AG08395 (cell line): ENCODE measurements at regions not wholly inside any gene's neighbourhood (a gene's known extent, or its start where the extent isn't known, plus 50 kb on each side); places are given as distances from the start of the nearest gene placed in this dataset.

Experiments used
- DNase-seq: peaks from one replicate; pipeline ENCODE4 v3.0.0; 2012; ENCODE audit warnings: mixed read lengths, low spot score

DNA sequence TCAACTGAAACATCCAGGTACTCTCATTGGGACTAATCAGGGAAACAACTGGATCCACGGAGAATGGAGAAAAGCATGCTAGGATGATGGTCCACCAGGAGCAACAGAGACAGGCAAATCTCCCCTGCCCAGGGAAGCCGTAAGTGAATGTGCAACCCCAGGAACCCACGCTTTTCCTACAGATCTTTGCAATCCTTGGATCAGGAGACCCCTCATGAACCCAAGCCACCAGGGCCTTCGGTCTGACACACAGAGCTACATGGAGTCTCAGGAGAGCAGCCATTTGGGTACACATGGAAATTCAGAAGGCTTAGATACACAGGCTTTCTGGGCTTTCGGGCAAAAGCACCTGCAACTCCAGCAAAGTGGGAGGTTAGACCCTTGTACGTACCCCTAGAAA lies 122.1 kb upstream of the PTCHD4 start:
- DNase-seq: no peak

GRCh38 chr6:48229841-48230240 lies 118.8 kb upstream of the PTCHD4 start:
- no peak for DNase-seq

GRCh38 chr6:48222241-48222640 lies 111.2 kb upstream of the PTCHD4 start:
- DNase-seq: no peak

- no peak for DNase-seq
Observed at GRCh38 chr6:48213076-48213788, 102.2 kb upstream of the PTCHD4 start.

DNA sequence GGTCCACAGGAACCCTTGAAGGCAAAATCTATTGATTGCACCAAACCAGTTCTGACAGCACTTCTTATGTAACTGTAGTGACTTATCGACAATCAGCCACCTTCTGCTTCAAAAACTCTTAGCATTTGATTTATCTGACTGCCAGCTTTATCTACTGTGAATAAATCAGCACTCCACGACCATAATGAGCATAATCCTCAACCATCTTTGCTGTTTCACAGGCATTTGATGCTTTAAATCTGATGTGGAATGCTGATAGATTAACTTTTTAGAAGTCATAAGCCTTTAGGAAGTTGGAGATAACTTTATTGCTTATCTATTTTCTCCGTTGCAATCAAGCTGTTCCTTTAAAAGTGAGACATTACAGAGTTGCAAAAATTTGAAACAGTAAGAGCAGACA lies 101.5 kb upstream of the PTCHD4 start:
- DNase-seq: no peak

DNA sequence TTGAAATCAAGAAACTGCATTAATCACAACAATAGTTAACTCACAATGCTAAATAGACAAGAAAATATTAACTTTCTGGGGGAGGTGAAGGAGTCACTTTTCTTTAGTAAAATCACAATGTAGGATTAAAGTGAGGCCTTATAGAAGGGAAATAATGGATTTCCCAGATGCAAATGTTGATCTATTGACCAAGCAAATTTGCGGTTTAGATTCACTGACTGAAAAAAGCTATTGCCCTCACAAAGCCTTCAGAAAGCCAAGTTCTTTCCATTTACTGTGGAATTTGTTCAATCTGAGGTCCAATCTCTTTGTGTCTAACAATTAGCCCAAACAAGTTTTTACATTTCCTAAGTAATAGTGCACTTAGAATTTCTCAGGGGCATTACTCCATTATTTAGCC lies 95.1 kb upstream of the PTCHD4 start:
- DNase-seq: no peak

GRCh38 chr6:48200869-48201390 lies 89.9 kb upstream of the PTCHD4 start:
- DNase-seq: no peak

GRCh38 chr6:48199499-48199898 lies 88.5 kb upstream of the PTCHD4 start:
- no peak for DNase-seq

GRCh38 chr6:48197941-48198340 lies 86.9 kb upstream of the PTCHD4 start:
- no peak for DNase-seq

GRCh38 chr6:48194596-48195295 lies 83.7 kb upstream of the PTCHD4 start:
- DNase-seq: no peak

- no peak for DNase-seq
Observed at GRCh38 chr6:48188158-48188557, 77.2 kb upstream of the PTCHD4 start.

DNA sequence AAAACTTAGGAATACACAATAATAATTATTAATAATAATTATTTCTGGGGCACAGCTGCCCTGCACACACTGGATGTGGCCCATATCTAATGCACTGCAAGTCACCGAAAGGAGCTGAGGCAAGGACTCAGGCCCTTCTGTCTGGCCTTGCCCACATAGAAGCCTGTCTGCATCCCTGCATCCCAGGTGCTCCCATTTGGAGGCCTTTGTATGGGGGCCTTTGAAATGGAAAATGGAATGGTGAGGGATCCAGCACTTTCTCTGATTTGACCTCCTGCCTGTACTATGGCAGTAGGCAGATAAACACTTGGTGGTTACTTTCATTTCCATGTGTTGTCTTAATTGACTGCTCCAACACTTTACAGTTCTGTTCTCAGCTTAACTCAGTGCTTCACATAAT lies 75.7 kb upstream of the PTCHD4 start:
- no peak for DNase-seq

GRCh38 chr6:48184648-48185047 lies 73.7 kb upstream of the PTCHD4 start:
- DNase-seq: no peak

DNA sequence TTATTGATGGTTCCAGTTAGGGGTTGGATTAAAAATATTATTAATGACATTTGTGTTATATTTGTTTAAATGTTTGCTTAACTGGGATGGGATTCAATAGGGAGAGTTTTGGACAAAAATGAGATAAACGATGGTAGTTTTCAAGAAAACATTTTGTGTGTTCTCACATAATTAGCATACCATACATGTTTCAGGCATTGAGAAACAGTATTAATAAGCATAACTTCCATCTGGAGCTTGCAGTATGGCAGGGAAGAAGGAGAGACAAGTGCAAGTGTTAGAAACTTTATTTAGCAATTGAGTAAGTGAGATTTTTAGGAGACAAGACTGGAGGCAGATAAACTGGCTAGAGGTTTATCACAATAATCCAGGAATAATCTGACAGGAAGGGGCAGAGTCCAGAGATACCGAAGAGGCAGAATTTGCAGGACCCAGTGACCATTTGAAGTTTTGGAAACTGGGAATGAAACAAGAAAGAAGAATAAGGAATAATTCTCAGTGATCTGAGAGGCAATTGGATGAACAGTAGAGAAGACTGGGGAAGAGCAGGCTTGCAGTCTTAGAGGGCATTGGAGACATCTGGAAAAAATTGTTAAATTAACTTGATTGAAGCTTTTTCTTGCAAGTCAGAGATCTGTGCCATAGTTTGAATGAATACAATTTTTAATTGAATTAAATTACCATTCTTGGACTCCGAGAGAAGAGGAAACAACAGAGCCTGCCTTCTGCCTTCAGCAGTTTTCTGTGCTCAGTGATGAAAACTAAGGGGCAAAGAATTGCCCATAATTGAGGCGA lies 73.0 kb upstream of the PTCHD4 start:
- no peak for DNase-seq

- DNase-seq: no peak
Observed at GRCh38 chr6:48183178-48183577, 72.2 kb upstream of the PTCHD4 start.

DNA sequence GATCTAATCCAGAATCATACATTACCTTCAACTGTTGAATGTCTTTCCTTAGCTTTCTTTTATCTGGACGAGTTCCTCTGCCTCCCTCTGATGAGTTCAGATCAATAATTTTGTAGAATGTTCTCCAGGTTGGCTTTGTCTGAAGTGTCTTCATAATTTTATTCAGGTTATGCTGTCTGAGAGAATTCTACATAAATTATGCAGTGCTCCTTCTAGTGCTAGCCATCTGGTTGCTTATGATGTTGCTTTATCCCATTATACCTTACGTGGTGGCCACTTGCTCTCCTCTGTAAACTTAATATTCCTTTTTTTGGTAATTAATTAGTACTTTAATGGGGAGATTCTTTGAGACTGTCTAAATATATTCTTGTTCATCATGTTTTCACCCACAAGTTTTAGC lies 67.7 kb upstream of the PTCHD4 start:
- DNase-seq: no peak

DNA sequence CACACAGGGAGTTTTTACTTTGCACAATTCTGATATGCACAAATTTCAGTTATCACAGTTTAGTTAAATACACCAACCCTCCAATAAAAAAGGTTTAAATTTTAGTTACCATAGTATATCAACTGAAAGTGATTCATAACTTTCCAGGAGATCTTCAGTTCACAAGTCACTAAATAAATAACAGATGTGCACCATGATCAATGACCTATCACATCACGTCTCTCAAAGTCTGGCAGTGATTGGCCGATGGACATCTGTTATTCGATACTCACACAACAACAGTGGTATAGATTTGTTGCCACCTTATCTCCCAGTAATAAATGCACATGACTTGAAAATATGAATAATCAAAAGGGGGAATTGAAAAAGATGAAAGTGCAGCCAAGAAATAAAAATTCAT lies 66.8 kb upstream of the PTCHD4 start:
- DNase-seq: no peak

DNA sequence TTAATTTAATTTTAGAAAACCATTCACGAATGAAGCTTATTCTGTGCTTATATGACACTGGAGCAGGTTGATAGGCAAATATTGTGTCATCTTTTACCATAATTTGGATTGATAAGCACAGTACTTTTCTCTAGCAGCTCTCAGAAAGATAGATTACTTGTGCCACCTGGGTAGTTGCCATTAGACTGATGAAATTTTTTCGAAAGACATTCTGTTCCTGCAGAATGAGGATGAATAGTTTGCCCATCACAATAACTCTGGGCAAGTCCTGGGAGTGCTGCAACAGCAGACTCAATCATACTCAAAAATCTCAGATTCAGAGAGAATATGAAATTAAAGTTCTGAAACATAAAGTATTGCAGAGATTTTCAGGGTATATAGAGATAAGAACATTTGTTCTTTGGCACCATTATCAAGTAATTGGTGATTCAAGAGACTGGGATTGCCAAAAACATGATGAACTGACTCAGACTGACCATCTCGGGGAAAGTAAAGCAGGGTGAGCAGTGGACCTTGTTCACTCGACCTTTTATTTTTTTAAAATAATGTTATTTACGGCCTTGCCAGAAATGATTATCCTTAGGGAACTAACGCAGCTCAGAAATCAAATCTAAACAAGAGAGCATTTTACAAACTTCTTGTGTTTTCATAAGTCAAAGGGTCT lies 65.8 kb upstream of the PTCHD4 start:
- no peak for DNase-seq

GRCh38 chr6:48169635-48170034 lies 58.6 kb upstream of the PTCHD4 start:
- no peak for DNase-seq
